Caki2 (cell line): ENCODE measurements at regions not wholly inside any gene's neighbourhood (a gene's known extent, or its start where the extent isn't known, plus 50 kb on each side); places are given as distances from the start of the nearest gene placed in this dataset.

ENCODE experiments used
- DNase-seq: peaks from one replicate; pipeline ENCODE4 v3.0.0-alpha.2; 2015; ENCODE audit warnings: low read depth
- in situ Hi-C: cut with HindIII; loops from 2 replicates; pipeline ENCODE4 v1.10.0; 2016; ENCODE audit warnings: low sequenced_read_pairs, low pct_unique_long_range_greater_than_20kb, mixed read lengths

DNA sequence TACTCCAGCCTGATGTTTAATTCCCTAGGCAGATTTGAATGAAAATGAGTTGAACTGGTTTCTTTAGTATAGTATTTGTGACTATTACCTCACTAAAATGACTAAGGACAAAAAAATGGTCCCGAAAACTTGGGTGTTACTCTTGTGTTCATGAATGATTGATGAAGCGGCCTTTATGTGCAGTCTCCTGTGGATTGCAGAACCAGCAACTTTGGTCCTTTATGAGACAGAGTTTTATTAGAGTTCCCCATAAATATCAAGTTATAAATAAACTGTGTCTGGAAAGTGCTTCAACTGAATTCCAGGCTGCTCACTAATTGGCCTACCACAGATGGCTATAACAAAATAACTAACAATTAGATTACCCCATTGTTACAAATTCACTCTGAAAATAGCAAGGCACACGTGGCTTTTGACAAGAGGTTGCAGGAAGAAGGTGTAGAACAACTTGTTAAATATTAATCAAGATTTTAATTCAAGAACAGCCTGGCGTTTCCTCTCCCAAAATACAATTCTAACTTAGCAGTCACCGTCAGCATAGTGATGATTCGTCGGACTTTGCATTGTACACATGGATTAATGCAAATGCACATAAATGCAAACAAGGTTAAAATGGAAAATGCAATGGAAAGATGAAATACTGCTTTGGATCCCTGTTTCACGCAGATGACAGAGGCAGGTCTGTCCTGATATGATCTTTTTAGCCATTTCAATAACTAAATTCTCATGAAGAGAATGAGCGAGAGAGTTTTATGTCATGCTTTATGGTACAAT, 567.3 kb upstream of the ZNF717 start:
- DNase-seq: peak; percentile 57
- in situ Hi-C loops: no loop called here

- in situ Hi-C loops: no loop called here
- no peak for DNase-seq
Measured at GRCh38 chr3:76353683-76354082, 568.3 kb upstream of the ZNF717 start.

DNA sequence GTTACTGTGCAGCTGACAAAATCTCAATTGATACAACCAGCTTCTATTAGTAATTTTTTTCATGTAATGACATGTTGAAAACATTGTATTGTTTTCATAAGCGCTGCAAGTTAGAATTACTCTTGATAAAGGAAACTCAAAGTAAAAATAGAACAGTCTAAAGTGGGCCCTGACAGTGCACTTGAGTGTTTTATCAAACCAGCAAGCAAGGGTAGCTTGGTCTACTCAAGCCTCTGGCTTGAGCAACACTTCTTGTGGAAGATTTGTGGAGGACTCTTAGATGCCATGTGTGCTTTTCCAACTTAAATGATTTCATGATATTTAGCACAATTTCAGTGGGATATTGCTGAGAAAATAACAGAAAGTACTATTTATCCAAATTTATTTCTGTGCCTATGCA, 575.7 kb upstream of the ZNF717 start:
- no peak for DNase-seq
- in situ Hi-C loops: no loop called here

- in situ Hi-C loops: no loop called here
- no peak for DNase-seq
Measured at GRCh38 chr3:76362643-76363042, 577.3 kb upstream of the ZNF717 start.

GRCh38 chr3:76365275-76365674, 579.9 kb upstream of the ZNF717 start:
- in situ Hi-C loops: no loop called here
- DNase-seq: no peak

DNA sequence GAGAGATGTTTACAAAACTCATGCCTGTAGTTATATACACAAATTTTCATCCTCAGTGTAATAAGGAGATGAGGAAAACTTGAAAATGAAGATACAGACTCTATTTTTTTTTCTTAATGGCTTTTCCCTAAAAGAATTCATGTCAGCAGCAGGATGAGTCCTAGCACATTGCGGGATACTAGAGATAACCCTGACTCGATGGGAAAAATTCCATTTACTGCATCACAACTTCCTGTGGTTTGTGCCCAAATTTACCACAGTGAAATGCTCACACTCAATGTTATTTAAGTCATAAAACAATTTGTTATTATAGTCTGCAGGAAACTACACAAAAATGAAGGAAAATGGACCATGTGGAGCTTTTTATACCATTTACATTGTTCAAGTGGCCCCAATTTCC, 581.9 kb upstream of the ZNF717 start:
- DNase-seq: no peak
- in situ Hi-C loops: no loop called here

GRCh38 chr3:76369170-76369569, 583.8 kb upstream of the ZNF717 start:
- in situ Hi-C loops: no loop called here
- DNase-seq: peak; percentile 23

GRCh38 chr3:76370749-76371520, 585.6 kb upstream of the ZNF717 start:
- in situ Hi-C loops: no loop called here
- no peak for DNase-seq

- in situ Hi-C loops: no loop called here
- no peak for DNase-seq
Measured at GRCh38 chr3:76372497-76372896, 587.1 kb upstream of the ZNF717 start.

- no peak for DNase-seq
- in situ Hi-C loops: no loop called here
Measured at GRCh38 chr3:76377074-76377473, 591.7 kb upstream of the ZNF717 start.

DNA sequence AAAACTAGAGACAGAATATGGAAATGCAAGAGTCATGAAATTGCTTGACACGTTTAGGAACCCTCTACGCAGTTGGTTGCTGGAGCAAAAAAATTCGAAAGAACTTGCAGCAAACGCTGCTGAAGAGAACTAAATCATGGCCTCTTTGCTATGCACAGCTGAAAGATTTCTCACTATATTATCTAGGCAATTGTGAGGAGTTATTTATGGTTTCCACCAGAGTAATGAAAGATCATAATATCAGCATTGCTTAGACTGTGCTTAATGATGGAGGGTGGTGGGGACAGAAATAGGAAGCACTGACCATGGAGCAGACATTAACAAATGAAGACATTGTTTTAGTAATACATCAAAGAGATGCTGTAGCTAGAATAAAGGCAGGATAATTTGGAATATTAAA, 593.4 kb upstream of the ZNF717 start:
- in situ Hi-C loops: no loop called here
- no peak for DNase-seq

GRCh38 chr3:76383781-76384180, 598.4 kb upstream of the ZNF717 start:
- in situ Hi-C loops: no loop called here
- DNase-seq: no peak

DNA sequence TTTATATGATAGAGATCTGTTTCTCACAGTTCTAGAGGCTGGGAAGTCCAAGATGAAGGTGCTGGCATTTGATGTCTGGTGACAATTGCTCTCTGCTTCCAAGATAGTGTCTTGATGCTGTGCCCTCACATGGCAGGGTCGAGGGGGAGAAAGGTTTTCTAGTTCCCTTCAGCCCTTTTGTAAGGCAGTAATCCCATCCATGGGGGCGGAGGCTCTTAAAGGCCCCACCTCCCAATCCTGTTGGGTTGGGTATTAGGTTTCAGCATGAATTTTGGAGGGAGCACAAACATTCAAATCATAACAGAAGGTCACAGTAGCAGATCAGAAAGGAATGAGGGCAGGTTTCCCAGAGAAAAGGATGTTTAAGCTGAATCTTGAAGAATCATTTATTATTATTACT, 601.7 kb upstream of the ZNF717 start:
- no peak for DNase-seq
- in situ Hi-C loops: no loop called here

GRCh38 chr3:76400141-76400540, 614.8 kb upstream of the ZNF717 start:
- in situ Hi-C loops: no loop called here
- no peak for DNase-seq

DNA sequence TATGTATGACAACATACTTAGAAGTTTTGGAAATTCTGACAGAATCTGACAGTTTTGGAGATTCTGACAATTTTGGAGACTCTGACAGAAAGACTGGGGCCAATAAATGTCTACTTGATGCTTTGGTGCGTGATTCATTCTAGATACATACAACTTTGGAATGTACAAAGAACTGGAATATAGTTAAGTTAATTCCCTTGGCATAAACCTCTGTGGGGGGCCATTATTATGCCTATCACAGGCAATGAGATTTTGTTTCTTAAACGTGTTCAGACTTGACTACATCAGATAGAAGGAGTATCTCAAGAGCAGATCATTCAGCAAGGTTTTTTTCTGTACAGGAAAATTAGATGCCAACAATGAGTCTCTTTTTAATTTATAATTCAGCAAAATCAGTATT, 617.6 kb upstream of the ZNF717 start:
- in situ Hi-C loops: no loop called here
- no peak for DNase-seq

DNA sequence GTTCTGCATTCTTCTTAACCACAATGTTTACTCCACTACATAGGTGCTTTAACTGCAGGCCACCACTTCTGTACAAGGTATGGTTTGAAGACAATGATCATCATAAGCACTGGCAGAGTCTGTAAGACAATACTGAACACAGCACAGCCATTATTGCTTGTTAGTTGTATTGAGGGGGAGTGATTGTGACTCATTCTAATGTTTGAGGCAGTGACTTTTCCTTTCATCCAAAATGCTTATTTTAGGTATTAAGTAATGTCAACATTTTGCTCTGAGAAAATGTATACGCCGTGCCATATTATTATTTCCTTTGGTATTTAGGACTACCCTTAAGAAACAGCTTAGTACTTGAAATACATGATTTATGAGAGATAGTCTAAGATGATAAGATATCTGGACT, 618.2 kb upstream of the ZNF717 start:
- DNase-seq: no peak
- in situ Hi-C loops: no loop called here

- DNase-seq: no peak
- in situ Hi-C loops: no loop called here
Measured at GRCh38 chr3:76405196-76405595, 619.8 kb upstream of the ZNF717 start.

DNA sequence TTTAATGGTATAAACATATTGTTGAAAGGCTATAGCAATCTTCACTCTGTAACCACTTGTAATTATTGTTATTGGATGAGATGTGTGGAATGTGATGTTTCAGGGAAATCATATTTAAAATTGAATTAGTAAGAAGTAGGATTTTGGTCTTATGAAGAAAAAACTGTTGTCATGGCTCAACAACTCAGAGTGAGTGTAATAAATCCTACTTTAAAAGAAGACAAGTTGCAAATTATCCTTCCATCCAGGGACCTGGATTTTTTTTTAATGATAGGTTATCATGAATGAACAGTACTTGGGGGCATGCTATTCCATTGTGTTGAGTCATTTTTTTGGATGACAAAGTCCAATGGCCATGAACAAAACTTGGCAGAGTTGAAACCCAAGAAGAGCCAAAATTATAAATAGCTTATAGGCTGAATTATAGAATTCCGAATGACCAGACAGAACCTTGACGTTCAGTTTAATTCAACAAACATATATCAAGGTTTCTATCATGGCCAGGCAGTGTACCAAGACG, 625.5 kb upstream of the ZNF717 start:
- no peak for DNase-seq
- in situ Hi-C loops: no loop called here

DNA sequence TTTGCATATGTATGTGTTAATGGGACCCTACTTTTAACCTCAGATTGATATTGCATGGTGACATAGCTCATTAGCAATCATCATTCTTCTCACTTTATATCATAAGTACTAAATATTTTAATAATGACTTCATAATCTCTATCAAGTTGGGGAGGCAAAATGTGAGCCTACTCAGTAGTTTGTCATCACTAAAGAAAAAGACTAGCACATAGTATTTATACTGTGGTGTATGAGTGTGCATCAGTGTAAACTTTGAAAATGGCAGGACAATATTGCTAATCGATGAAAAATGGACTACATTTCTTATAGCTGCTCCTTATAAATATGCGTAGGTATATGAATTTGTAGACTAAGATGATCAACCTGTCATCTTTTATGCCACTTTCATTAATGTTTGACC, 624.5 kb upstream of the ROBO2 start:
- DNase-seq: no peak
- in situ Hi-C loops: no loop called here
